ENCODE measurements at regions not wholly inside any gene's neighbourhood (a gene's known extent, or its start where the extent isn't known, plus 50 kb on each side); places are given as distances from the start of the nearest gene placed in this dataset.

- no peak for TF ChIP-seq REST (IDR thresholded peaks at IDR 0.05; ENCODE audit: low read depth, low read length)
- no peak for TF ChIP-seq TCF12 (IDR thresholded peaks at IDR 0.05)
- TF ChIP-seq JUND (IDR thresholded peaks at IDR 0.05), result no peak
- TF ChIP-seq SMC3 (IDR thresholded peaks at IDR 0.05; ENCODE audit: low read depth, low read length), result no peak
- no peak for TF ChIP-seq TAF1 (IDR thresholded peaks at IDR 0.05; ENCODE audit: borderline replicate concordance, low read depth, low read length)
- no peak for TF ChIP-seq GABPA (IDR thresholded peaks at IDR 0.05; ENCODE audit: low read depth)
Observed at GRCh38 chr5:8953016-8953415, 592.9 kb downstream of the SEMA5A start (continued).

- Histone ChIP-seq H2AFZ (ENCODE audit: low read depth) (no peak overlapping the region), H3K4me2 (no peak overlapping the region), H3K27ac (ENCODE audit: low read depth in 2 of 2, low read length in 1 of 2) (no peak overlapping the region), H3K9me2 (no peaks in the 10 kb centered on the region), H3K9ac (no peak overlapping the region), H3K4me1 (ENCODE audit: control insufficient read depth in 1 of 2, insufficient read depth in 2 of 2, low read depth in 1 of 2, low read length in 1 of 2) (no peaks in the 10 kb centered on the region), H3K4me3 (ENCODE audit: low read depth in 2 of 2, low read length in 1 of 2) (no peak overlapping the region), H3K27me3 (ENCODE audit: insufficient read depth) (no peaks in the 10 kb centered on the region), H3K9me3 (no peaks in the 10 kb centered on the region), H4K20me1 (ENCODE audit: insufficient read depth) (no peaks in the 10 kb centered on the region), H3K36me3 (replicated peaks in 1 of 2; ENCODE audit: control insufficient read depth in 1 of 2, insufficient read depth in 2 of 2, low read length in 1 of 2) (no peaks in the 10 kb centered on the region), H3K79me2 (ENCODE audit: insufficient read depth) (no peaks in the 10 kb centered on the region), H3F3A (replicated peaks; ENCODE audit: insufficient read depth) (no peaks in the 10 kb centered on the region)
- TF ChIP-seq JUND (IDR thresholded peaks at IDR 0.05), result no peak
- no peak for TF ChIP-seq TAF1 (IDR thresholded peaks at IDR 0.05; ENCODE audit: borderline replicate concordance, low read depth, low read length)
- TF ChIP-seq CTCF (IDR thresholded peaks at IDR 0.05), result no peak
- no peak for TF ChIP-seq FOSL2 (IDR thresholded peaks at IDR 0.05; ENCODE audit: borderline replicate concordance, low read depth)
- TF ChIP-seq CHD2 (IDR thresholded peaks at IDR 0.05; ENCODE audit: low read length, partially characterized antibody), result no peak
- no peak for TF ChIP-seq ELF1 (IDR thresholded peaks at IDR 0.05)
- no peak for TF ChIP-seq RCOR1 (IDR thresholded peaks at IDR 0.05; ENCODE audit: low read length)
- TF ChIP-seq MAX (IDR thresholded peaks at IDR 0.05; ENCODE audit: low read depth), result no peak
- 30% methylated on average over 1 of the region's 1 CpG for WGBS (ENCODE audit: low lambda C conversion rate)
- DNase-seq, result no peak
- CTCF ChIA-PET, result interaction anchor here (1.6 to 1.9 kb wide), 3 partner anchors 46 to 1193 kb away, joined by 4 to 6 read pairs (median 4); no protein-coding TSS in a partner anchor
- POLR2A ChIA-PET, result no interaction called here
Observed at GRCh38 chr5:8953911-8954438, 591.9 kb downstream of the SEMA5A start.

Measured in SK-N-SH (cell line).